ENCODE measurements at regions not wholly inside any gene's neighbourhood (a gene's known extent, or its start where the extent isn't known, plus 50 kb on each side); places are given as distances from the start of the nearest gene placed in this dataset.

DNA sequence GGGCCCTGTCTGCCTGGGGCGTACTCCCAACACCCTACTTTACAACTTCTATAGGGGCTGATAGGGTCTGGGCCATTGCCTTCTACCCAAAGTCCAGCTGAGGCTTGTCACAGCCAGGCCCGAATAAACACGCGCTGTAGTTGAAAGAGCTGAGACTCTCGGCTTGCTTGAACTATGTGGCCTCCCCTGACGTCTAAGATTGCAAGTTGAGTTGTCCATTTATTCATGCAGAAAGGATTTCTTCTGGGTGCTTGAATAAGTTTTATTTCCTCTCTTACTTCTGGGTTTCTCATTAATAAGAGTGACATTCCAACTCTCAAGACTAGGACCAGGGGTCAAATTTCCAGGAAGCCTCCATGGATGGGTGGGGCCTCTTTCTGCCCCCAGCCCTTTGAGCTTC is 74.4 kb upstream of the VRK1 start:
- intact Hi-C loops (cut with DNase I), result no loop called here
- ATAC-seq (no peak), DNase-seq (no peak)
- no peaks in the 10 kb centered on the region for H3K27me3 ChIP-seq (ENCODE audit: low read depth)
- H3K27ac ChIP-seq, result no peak overlapping the region
- H3K4me1 ChIP-seq, result no peaks in the 10 kb centered on the region
- H3K4me3 ChIP-seq, result no peak overlapping the region
- TF ChIP-seq, protein P1, sequence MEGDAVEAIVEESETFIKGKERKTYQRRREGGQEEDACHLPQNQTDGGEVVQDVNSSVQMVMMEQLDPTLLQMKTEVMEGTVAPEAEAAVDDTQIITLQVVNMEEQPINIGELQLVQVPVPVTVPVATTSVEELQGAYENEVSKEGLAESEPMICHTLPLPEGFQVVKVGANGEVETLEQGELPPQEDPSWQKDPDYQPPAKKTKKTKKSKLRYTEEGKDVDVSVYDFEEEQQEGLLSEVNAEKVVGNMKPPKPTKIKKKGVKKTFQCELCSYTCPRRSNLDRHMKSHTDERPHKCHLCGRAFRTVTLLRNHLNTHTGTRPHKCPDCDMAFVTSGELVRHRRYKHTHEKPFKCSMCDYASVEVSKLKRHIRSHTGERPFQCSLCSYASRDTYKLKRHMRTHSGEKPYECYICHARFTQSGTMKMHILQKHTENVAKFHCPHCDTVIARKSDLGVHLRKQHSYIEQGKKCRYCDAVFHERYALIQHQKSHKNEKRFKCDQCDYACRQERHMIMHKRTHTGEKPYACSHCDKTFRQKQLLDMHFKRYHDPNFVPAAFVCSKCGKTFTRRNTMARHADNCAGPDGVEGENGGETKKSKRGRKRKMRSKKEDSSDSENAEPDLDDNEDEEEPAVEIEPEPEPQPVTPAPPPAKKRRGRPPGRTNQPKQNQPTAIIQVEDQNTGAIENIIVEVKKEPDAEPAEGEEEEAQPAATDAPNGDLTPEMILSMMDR (IDR thresholded peaks at IDR 0.05), result no peak
- no peaks in the 10 kb centered on the region for H3K36me3 ChIP-seq
- H3K9me3 ChIP-seq, result no peaks in the 10 kb centered on the region

DNA sequence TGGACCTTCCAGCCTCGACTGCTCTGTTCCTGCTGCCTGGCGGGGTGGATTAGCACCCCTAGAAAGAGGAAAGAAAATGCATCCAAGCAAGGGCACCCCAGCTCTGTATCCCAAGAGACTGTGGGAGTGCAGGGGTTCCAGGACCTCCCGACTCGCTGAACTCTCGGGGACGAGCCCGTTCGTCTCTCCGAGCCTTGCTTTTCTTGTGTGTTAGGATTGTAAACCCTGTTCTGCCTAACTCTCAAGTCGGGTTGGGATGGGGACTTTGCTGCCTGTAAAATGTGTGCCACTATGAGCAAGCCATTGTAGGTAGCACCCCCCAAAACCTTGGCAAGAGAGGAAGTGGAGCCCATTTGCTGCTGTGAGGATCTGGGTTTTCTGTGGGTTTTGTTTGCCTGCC is 73.2 kb upstream of the VRK1 start:
- no peaks in the 10 kb centered on the region for H3K36me3 ChIP-seq
- ATAC-seq (no peak), DNase-seq (no peak)
- intact Hi-C loops (cut with DNase I), result no loop called here
- no peaks in the 10 kb centered on the region for H3K9me3 ChIP-seq
- no peaks in the 10 kb centered on the region for H3K4me1 ChIP-seq
- no peak overlapping the region for H3K27ac ChIP-seq
- TF ChIP-seq, protein P1 (IDR thresholded peaks at IDR 0.05), result no peak
- no peaks in the 10 kb centered on the region for H3K27me3 ChIP-seq (ENCODE audit: low read depth)
- H3K4me3 ChIP-seq, result no peak overlapping the region

DNA sequence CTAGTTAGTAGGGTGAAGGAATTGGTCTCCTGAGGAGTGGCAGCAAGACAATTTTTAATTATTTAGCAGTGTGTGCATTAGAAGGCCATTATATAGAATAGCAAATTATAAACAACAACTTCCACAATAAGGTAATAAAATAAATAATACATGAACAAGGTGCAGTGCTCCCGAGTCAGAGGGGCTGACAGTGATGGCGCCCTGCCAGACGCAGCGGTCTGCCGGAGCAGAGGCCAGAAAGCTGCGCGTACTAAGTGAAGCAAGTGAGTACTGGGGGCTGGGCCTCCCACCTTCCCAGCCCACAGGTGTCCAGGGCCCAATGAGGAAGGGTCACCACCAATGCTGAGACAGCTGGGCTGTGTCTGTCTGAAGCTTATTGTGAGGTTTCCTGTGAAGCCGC is 72.0 kb upstream of the VRK1 start:
- no peaks in the 10 kb centered on the region for H3K36me3 ChIP-seq
- peaks cover 9% of the 10 kb centered on the region for H3K27me3 ChIP-seq (ENCODE audit: low read depth)
- H3K4me1 ChIP-seq, result no peaks in the 10 kb centered on the region
- no peak for DNase-seq
- ATAC-seq, result no peak
- no peak overlapping the region for H3K4me3 ChIP-seq
- TF ChIP-seq, protein P1 (IDR thresholded peaks at IDR 0.05), result no peak
- H3K9me3 ChIP-seq, result no peaks in the 10 kb centered on the region
- intact Hi-C loops (cut with DNase I), result no loop called here
- no peak overlapping the region for H3K27ac ChIP-seq

DNA sequence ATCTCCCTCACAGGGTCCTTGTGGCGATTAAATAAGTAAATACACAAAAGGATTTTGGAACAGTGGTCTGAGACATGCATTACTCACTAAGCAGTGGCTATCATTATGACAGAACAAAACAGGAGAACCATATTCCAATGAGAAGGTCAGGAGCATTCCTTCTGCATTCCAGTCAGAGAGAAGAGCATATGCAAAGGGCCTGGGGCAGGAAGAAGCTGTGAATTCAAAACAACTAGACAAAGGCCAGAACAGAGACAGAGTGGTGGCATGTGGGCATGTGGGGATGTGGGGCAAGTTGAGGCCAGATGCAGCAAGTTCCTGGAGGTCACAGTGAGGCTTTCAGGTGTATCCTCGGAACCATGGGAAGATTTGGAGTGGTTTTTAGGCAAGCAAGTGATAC is 70.1 kb upstream of the VRK1 start:
- no peaks in the 10 kb centered on the region for H3K4me1 ChIP-seq
- TF ChIP-seq, protein P1 (IDR thresholded peaks at IDR 0.05), result no peak
- intact Hi-C loops (cut with DNase I), result no loop called here
- no peak overlapping the region for H3K4me3 ChIP-seq
- DNase-seq (no peak), ATAC-seq (no peak)
- no peak overlapping the region for H3K27ac ChIP-seq
- H3K9me3 ChIP-seq, result no peaks in the 10 kb centered on the region
- H3K36me3 ChIP-seq, result no peaks in the 10 kb centered on the region
- H3K27me3 ChIP-seq (ENCODE audit: low read depth), result peaks cover 11% of the 10 kb centered on the region

DNA sequence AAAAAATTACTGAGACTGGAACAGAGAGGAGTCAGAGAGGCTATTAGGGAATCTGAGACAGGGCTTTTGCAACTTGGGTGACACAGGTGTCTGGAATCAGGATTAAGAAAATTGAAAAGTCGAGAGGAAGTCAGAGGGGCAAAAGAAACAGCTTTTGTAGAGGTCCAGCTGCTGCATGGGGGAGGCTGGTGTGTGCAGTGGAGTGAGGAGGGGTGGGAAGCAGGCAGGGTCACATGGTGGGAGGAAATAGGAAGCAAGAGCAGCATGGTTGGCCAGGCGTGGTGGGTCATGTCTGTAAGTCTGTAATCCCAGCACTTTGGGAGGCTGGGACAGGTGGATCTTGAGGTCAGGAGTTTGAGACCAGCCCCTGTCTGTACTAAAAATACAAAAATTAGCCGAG is 69.7 kb upstream of the VRK1 start:
- ATAC-seq (no peak), DNase-seq (no peak)
- TF ChIP-seq, protein P1 (IDR thresholded peaks at IDR 0.05), result no peak
- H3K36me3 ChIP-seq, result no peaks in the 10 kb centered on the region
- H3K9me3 ChIP-seq, result no peaks in the 10 kb centered on the region
- no peak overlapping the region for H3K4me3 ChIP-seq
- H3K27me3 ChIP-seq (ENCODE audit: low read depth), result peaks cover 11% of the 10 kb centered on the region
- intact Hi-C loops (cut with DNase I), result no loop called here
- H3K4me1 ChIP-seq, result no peaks in the 10 kb centered on the region
- no peak overlapping the region for H3K27ac ChIP-seq

Measured in lower lobe of right lung (tissue), 2 donors.